ENCODE measurements at regions not wholly inside any gene's neighbourhood (a gene's known extent, or its start where the extent isn't known, plus 50 kb on each side); places are given as distances from the start of the nearest gene placed in this dataset.

DNA sequence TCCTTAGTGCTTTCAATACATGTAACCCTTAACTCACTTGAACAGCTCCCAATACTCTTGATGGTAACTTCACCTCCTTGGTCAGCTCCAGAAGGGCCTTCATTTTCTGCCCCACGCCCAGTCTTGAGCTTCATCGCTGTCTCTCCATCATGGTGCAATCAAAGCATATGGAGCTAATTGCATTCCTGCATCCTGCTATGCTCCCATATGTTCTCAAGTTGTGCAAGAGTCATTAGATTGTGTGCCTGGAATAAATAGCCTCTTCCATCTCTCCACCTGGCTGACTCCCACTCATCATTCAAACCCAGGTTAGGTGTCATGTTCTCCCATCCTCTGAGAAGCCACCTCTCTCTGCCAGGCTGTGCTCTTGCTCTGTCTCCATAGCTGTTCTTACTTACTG lies 364.5 kb upstream of the RGPD4 start:
- Histone ChIP-seq H3K9me3 (no peaks in the 10 kb centered on the region), H3K4me3 (ENCODE audit: control insufficient read depth in 1 of 2, extremely low read depth in 1 of 2, low read length in 1 of 2) (no peak overlapping the region), H3K4me1 (ENCODE audit: control insufficient read depth in 1 of 2, extremely low read depth in 1 of 2, insufficient read depth in 2 of 2, low read length in 2 of 2) (no peaks in the 10 kb centered on the region), H3K27me3 (replicated peaks in 1 of 2; ENCODE audit: control insufficient read depth in 2 of 2, extremely low read depth in 1 of 2, insufficient read depth in 2 of 2, low read length in 1 of 2) (no peaks in the 10 kb centered on the region), H3K36me3 (ENCODE audit: control insufficient read depth in 2 of 2, extremely low read depth in 1 of 2, insufficient read depth in 1 of 2, low read length in 1 of 2) (no peaks in the 10 kb centered on the region), H3K27ac (ENCODE audit: low read length) (no peak overlapping the region)
- no peak for ATAC-seq (replicated peaks in 1 of 4)
- POLR2A ChIA-PET: no interaction called here
- WGBS (ENCODE audit: insufficient coverage): 90% methylated on average over 2 of the region's 2 CpGs
- CTCF ChIA-PET: no interaction called here
- DNase-seq: no peak
- no peaks in the 10 kb centered on the region for H3K27me3 Mint-ChIP-seq
- no peak overlapping the region for H3K27ac Mint-ChIP-seq
- no peaks in the 10 kb centered on the region for H3K36me3 Mint-ChIP-seq
- H3K9me3 Mint-ChIP-seq: peaks cover 9 to 21% (median 17%) of the 10 kb centered on the region in 3 donors
- H3K4me1 Mint-ChIP-seq: no peaks in the 10 kb centered on the region
- H3K4me3 Mint-ChIP-seq: no peak overlapping the region

DNA sequence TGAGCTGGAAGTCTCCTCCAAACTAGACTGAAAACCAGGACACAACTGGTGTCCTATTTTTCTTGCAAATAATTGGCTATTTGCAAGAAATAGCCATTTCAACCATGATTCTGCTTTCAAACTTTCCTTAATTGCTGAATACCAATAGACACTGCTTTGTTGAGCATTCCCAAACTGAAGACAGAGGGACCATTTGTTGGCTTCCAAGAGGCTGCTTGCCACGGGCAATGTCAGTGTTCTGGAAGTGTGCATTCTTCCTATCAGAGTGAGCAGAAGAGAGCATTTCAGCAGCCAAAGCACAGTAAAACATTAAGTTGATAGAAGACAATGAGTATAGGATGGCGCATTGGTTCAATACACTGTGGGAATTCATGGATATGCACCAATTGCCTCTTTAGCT lies 360.5 kb upstream of the RGPD4 start:
- Histone ChIP-seq H3K27ac (ENCODE audit: low read length) (no peak overlapping the region), H3K4me3 (ENCODE audit: control insufficient read depth in 1 of 2, extremely low read depth in 1 of 2, low read length in 1 of 2) (no peak overlapping the region), H3K9me3 (no peaks in the 10 kb centered on the region), H3K4me1 (ENCODE audit: control insufficient read depth in 1 of 2, extremely low read depth in 1 of 2, insufficient read depth in 2 of 2, low read length in 2 of 2) (no peaks in the 10 kb centered on the region), H3K36me3 (ENCODE audit: control insufficient read depth in 2 of 2, extremely low read depth in 1 of 2, insufficient read depth in 1 of 2, low read length in 1 of 2) (no peaks in the 10 kb centered on the region), H3K27me3 (replicated peaks in 1 of 2; ENCODE audit: control insufficient read depth in 2 of 2, extremely low read depth in 1 of 2, insufficient read depth in 2 of 2, low read length in 1 of 2) (no peaks in the 10 kb centered on the region)
- Mint-ChIP-seq H3K27me3 (no peaks in the 10 kb centered on the region), H3K36me3 (no peaks in the 10 kb centered on the region), H3K4me3 (no peak overlapping the region), H3K9me3 (peaks cover 11 to 26% (median 14%) of the 10 kb centered on the region in 3 donors), H3K4me1 (no peaks in the 10 kb centered on the region), H3K27ac (no peak overlapping the region)
- CTCF ChIA-PET: no interaction called here
- no peak for DNase-seq
- ATAC-seq (replicated peaks in 1 of 4): no peak
- POLR2A ChIA-PET: no interaction called here
- no CpG with 5 or more reads among the region's 2 CpGs for WGBS (ENCODE audit: insufficient coverage)

DNA sequence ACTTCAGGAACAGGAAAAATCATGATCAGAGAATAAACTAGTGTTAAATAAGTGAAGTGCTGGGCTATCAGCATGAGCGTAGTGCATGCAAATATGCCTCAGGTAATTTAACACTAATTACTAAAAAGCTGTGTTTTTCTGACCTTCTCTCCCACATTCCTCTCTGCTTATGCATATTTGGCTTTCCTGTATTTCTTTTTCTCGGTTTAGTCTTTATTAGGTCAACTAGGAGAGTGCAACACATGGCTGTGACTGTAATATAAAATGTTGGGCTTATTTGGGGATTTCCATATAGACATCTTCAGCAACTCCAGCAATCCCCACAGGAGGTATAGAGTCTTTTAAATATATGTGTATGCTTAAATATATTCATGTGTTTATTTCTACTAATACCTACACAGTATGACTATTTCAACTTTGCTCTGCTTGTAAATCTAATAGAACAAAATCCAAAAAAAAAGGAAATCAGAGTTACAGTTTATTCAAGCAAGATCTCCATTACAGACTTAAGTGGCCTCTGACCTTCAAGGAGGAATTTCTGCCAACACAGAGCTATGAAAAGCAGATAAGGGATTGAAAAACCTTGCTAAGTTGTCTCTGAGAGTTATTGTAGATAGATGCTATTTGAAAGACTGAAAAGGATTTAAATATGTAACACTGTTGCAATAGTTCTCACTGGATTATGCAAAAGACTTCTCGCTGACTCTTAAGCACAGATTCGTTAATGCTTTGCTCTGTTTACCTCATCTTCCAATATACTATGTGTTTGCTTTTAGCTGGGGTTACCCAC lies 359.5 kb upstream of the RGPD4 start:
- ChIA-PET POLR2A (no interaction called here), CTCF (no interaction called here)
- no CpG with 5 or more reads among the region's 4 CpGs for WGBS (ENCODE audit: insufficient coverage)
- no peaks in the 10 kb centered on the region for H3K4me1 ChIP-seq (ENCODE audit: control insufficient read depth in 1 of 2, extremely low read depth in 1 of 2, insufficient read depth in 2 of 2, low read length in 2 of 2)
- H3K36me3 ChIP-seq (ENCODE audit: control insufficient read depth in 2 of 2, extremely low read depth in 1 of 2, insufficient read depth in 1 of 2, low read length in 1 of 2): no peaks in the 10 kb centered on the region
- no peaks in the 10 kb centered on the region for H3K27me3 ChIP-seq (replicated peaks in 1 of 2; ENCODE audit: control insufficient read depth in 2 of 2, extremely low read depth in 1 of 2, insufficient read depth in 2 of 2, low read length in 1 of 2)
- H3K27ac ChIP-seq (ENCODE audit: low read length): no peak overlapping the region
- no peak for DNase-seq
- Mint-ChIP-seq H3K27ac (no peak overlapping the region), H3K4me3 (no peak overlapping the region), H3K9me3 (peaks cover 11 to 25% (median 14%) of the 10 kb centered on the region in 3 donors), H3K27me3 (no peaks in the 10 kb centered on the region), H3K36me3 (no peaks in the 10 kb centered on the region), H3K4me1 (no peaks in the 10 kb centered on the region)
- no peak for ATAC-seq (replicated peaks in 1 of 4)
- H3K4me3 ChIP-seq (ENCODE audit: control insufficient read depth in 1 of 2, extremely low read depth in 1 of 2, low read length in 1 of 2): no peak overlapping the region
- H3K9me3 ChIP-seq: no peaks in the 10 kb centered on the region

DNA sequence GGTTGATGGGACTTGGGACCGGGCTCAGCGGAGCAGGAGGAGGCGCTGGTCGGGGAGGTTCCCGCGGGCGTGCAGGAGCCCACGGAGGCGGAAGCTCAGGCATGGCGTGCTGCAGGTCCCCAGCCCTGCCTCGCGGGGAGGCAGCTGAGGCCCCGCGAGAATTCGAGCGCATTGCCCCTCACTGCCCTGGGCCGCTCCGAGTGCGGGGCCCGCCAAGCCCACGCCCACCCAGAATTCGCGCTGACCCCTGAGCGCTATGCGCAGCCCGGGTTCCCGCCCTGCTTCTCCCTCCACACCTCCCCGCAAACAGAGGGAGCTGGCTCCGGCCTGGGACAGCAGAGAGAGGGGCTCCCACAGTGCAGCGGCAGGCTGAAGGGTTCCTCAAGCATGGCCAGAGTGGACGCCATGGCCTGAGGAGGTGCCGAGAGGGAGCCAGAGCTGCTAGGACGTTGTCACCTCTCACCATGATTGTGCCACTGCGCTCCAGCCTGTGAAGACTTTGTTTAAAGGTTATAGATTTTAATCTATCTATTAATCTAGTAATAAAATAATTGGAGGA lies 357.2 kb upstream of the RGPD4 start:
- POLR2A ChIA-PET: no interaction called here
- WGBS (ENCODE audit: insufficient coverage): 92% methylated on average over 25 of the region's 34 CpGs
- H3K27me3 Mint-ChIP-seq: no peaks in the 10 kb centered on the region

DNA sequence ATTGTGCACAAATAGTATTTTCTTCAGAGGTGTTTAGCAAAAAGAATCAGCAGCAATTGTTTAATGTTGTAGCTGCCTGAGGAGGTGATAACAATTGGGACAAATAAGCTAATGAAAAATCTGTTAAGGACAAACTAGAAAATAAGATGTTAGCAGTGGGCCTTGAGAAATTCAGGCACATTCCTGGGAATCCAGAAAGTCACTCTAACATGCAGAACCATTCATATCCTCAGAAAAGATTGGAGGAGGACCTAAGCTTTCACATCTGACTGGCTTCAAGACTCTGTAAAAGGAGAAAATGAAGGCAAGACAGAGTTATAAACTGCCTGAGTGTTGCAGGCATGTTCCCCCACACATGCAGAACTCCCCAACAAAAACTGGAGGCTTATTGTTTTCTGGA lies 353.5 kb upstream of the RGPD4 start:
- Mint-ChIP-seq H3K9me3 (peaks cover 4 to 17% (median 12%) of the 10 kb centered on the region in 3 donors), H3K36me3 (no peaks in the 10 kb centered on the region), H3K4me3 (no peak overlapping the region), H3K4me1 (no peaks in the 10 kb centered on the region), H3K27me3 (no peaks in the 10 kb centered on the region), H3K27ac (no peak overlapping the region)
- no peaks in the 10 kb centered on the region for H3K27me3 ChIP-seq (replicated peaks in 1 of 2; ENCODE audit: control insufficient read depth in 2 of 2, extremely low read depth in 1 of 2, insufficient read depth in 2 of 2, low read length in 1 of 2)
- no peak overlapping the region for H3K27ac ChIP-seq (ENCODE audit: low read length)
- H3K4me3 ChIP-seq (ENCODE audit: control insufficient read depth in 1 of 2, extremely low read depth in 1 of 2, low read length in 1 of 2): no peak overlapping the region
- ChIA-PET CTCF (no interaction called here), POLR2A (no interaction called here)
- no peaks in the 10 kb centered on the region for H3K9me3 ChIP-seq
- no peak for ATAC-seq (replicated peaks in 1 of 4)
- DNase-seq: no peak
- no peaks in the 10 kb centered on the region for H3K4me1 ChIP-seq (ENCODE audit: control insufficient read depth in 1 of 2, extremely low read depth in 1 of 2, insufficient read depth in 2 of 2, low read length in 2 of 2)
- no peaks in the 10 kb centered on the region for H3K36me3 ChIP-seq (ENCODE audit: control insufficient read depth in 2 of 2, extremely low read depth in 1 of 2, insufficient read depth in 1 of 2, low read length in 1 of 2)

More for the DNA sequence above, 357.2 kb upstream of the RGPD4 start:
- no peaks in the 10 kb centered on the region for H3K4me1 Mint-ChIP-seq
- no peak overlapping the region for H3K4me3 Mint-ChIP-seq
- CTCF ChIA-PET: no interaction called here
- H3K4me1 ChIP-seq (ENCODE audit: control insufficient read depth in 1 of 2, extremely low read depth in 1 of 2, insufficient read depth in 2 of 2, low read length in 2 of 2): no peaks in the 10 kb centered on the region
- ATAC-seq (replicated peaks in 1 of 4) (no peak), DNase-seq (no peak)
- H3K9me3 Mint-ChIP-seq: peaks cover 6 to 17% (median 15%) of the 10 kb centered on the region in 3 donors
- H3K27me3 ChIP-seq (replicated peaks in 1 of 2; ENCODE audit: control insufficient read depth in 2 of 2, extremely low read depth in 1 of 2, insufficient read depth in 2 of 2, low read length in 1 of 2): no peaks in the 10 kb centered on the region
- no peaks in the 10 kb centered on the region for H3K9me3 ChIP-seq
- no peaks in the 10 kb centered on the region for H3K36me3 ChIP-seq (ENCODE audit: control insufficient read depth in 2 of 2, extremely low read depth in 1 of 2, insufficient read depth in 1 of 2, low read length in 1 of 2)
- H3K4me3 ChIP-seq (ENCODE audit: control insufficient read depth in 1 of 2, extremely low read depth in 1 of 2, low read length in 1 of 2): no peak overlapping the region
- no peak overlapping the region for H3K27ac ChIP-seq (ENCODE audit: low read length)
- H3K36me3 Mint-ChIP-seq: no peaks in the 10 kb centered on the region
- no peak overlapping the region for H3K27ac Mint-ChIP-seq

DNA sequence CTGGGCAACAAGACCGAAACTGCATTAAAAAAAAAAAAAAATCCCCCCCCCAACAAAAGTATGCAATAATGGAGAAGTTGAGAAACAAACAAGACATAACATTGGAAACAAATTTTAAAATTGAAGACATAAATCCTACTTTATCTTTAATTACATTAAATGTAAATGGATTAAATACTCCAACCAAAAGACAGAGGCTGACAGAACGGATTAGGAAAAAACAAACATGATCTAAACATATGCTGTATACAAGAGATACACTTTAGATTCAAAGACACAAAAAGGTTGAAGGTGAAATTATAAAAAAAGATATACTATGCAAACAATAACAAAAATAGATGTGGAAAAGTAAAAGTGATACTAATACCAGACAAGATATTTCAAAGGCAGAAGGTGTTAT lies 350.8 kb upstream of the RGPD4 start:
- ChIA-PET CTCF (no interaction called here), POLR2A (no interaction called here)
- H3K9me3 ChIP-seq: no peaks in the 10 kb centered on the region
- H3K36me3 ChIP-seq (ENCODE audit: control insufficient read depth in 2 of 2, extremely low read depth in 1 of 2, insufficient read depth in 1 of 2, low read length in 1 of 2): no peaks in the 10 kb centered on the region
- Mint-ChIP-seq H3K4me1 (no peaks in the 10 kb centered on the region), H3K27me3 (no peaks in the 10 kb centered on the region), H3K36me3 (no peaks in the 10 kb centered on the region), H3K4me3 (no peak overlapping the region), H3K9me3 (peaks cover 0 to 14% (median 12%) of the 10 kb centered on the region in 3 donors), H3K27ac (no peak overlapping the region)
- H3K27me3 ChIP-seq (replicated peaks in 1 of 2; ENCODE audit: control insufficient read depth in 2 of 2, extremely low read depth in 1 of 2, insufficient read depth in 2 of 2, low read length in 1 of 2): no peaks in the 10 kb centered on the region
- no peak overlapping the region for H3K27ac ChIP-seq (ENCODE audit: low read length)
- ATAC-seq (replicated peaks in 1 of 4): no peak
- no peaks in the 10 kb centered on the region for H3K4me1 ChIP-seq (ENCODE audit: control insufficient read depth in 1 of 2, extremely low read depth in 1 of 2, insufficient read depth in 2 of 2, low read length in 2 of 2)
- no peak overlapping the region for H3K4me3 ChIP-seq (ENCODE audit: control insufficient read depth in 1 of 2, extremely low read depth in 1 of 2, low read length in 1 of 2)
- no peak for DNase-seq
- WGBS (ENCODE audit: insufficient coverage): no CpG with 5 or more reads among the region's 2 CpGs

DNA sequence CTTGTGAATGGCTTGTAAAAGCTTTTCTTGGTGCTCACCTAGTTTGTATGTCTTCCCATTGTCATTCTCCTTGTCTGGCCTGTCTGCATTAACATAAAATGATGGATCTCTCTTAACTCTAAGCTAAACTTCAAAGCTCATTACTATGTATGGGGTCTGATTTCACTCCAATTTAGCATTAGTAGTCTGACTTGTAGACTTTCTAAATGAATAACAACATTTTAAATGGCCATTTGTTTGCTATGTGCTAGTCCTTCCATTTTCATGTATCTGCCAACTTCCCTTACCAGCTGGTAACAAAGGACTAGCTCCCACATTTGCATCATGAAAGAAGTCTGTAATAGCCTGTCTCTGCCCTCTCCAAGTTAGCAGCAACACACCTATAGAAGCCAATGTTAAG lies 324.2 kb upstream of the RGPD4 start:
- no peaks in the 10 kb centered on the region for H3K36me3 Mint-ChIP-seq
- DNase-seq (no peak), ATAC-seq (replicated peaks in 1 of 4) (no peak)
- Histone ChIP-seq H3K4me1 (ENCODE audit: control insufficient read depth in 1 of 2, extremely low read depth in 1 of 2, insufficient read depth in 2 of 2, low read length in 2 of 2) (no peaks in the 10 kb centered on the region), H3K27ac (ENCODE audit: low read length) (no peak overlapping the region), H3K27me3 (replicated peaks in 1 of 2; ENCODE audit: control insufficient read depth in 2 of 2, extremely low read depth in 1 of 2, insufficient read depth in 2 of 2, low read length in 1 of 2) (no peaks in the 10 kb centered on the region), H3K4me3 (ENCODE audit: control insufficient read depth in 1 of 2, extremely low read depth in 1 of 2, low read length in 1 of 2) (no peak overlapping the region), H3K9me3 (no peaks in the 10 kb centered on the region), H3K36me3 (ENCODE audit: control insufficient read depth in 2 of 2, extremely low read depth in 1 of 2, insufficient read depth in 1 of 2, low read length in 1 of 2) (no peaks in the 10 kb centered on the region)
- CTCF ChIA-PET: no interaction called here
- no peaks in the 10 kb centered on the region for H3K4me1 Mint-ChIP-seq
- POLR2A ChIA-PET: no interaction called here
- no peak overlapping the region for H3K27ac Mint-ChIP-seq
- no peak overlapping the region for H3K4me3 Mint-ChIP-seq
- peaks cover 0 to 4% (median 0%) of the 10 kb centered on the region in 3 donors for H3K9me3 Mint-ChIP-seq
- H3K27me3 Mint-ChIP-seq: no peaks in the 10 kb centered on the region

Data from T-cell (primary cell).